SK-MEL-5 (cell line): ENCODE measurements at regions not wholly inside any gene's neighbourhood (a gene's known extent, or its start where the extent isn't known, plus 50 kb on each side); places are given as distances from the start of the nearest gene placed in this dataset.

ENCODE experiments used
- DNase-seq: peaks from one replicate; pipeline ENCODE4 v3.0.0-alpha.2; 2016; ENCODE audit warnings: low read depth, low spot score
- in situ Hi-C: cut with HindIII; loops from 2 replicates; pipeline ENCODE4 v1.10.0; 2016; ENCODE audit warnings: low sequenced_read_pairs, high pct_unique_total_duplicates, low pct_unique_long_range_greater_than_20kb

- in situ Hi-C loops = no loop called here
- no peak for DNase-seq
Observed at GRCh38 chr9:121550041-121550440, 50.4 kb upstream of the GGTA1 start.

GRCh38 chr9:121550569-121551512 lies 51.2 kb upstream of the GGTA1 start:
- in situ Hi-C loops = no loop called here
- DNase-seq = peak; percentile 76

GRCh38 chr9:121551985-121552753 lies 52.5 kb upstream of the GGTA1 start:
- in situ Hi-C loops = no loop called here
- no peak for DNase-seq

- DNase-seq = no peak
- in situ Hi-C loops = no loop called here
Observed at GRCh38 chr9:121556082-121556481, 56.4 kb upstream of the GGTA1 start.

- DNase-seq = no peak
- in situ Hi-C loops = no loop called here
Observed at GRCh38 chr9:121556580-121556979, 56.9 kb upstream of the GGTA1 start.

- DNase-seq = peak; percentile 40
- in situ Hi-C loops = no loop called here
Observed at GRCh38 chr9:121557581-121558447, 58.2 kb upstream of the GGTA1 start.

- in situ Hi-C loops = no loop called here
- DNase-seq = no peak
Observed at GRCh38 chr9:121558473-121558872, 58.8 kb upstream of the GGTA1 start.

GRCh38 chr9:121559183-121559582 lies 59.5 kb upstream of the GGTA1 start:
- DNase-seq = no peak

GRCh38 chr9:121560921-121561320 lies 61.3 kb upstream of the GGTA1 start:
- no peak for DNase-seq
- in situ Hi-C loops = no loop called here

More at GRCh38 chr9:121559183-121559582, 59.5 kb upstream of the GGTA1 start:
- in situ Hi-C loops = no loop called here

GRCh38 chr9:121561385-121562222 lies 62.0 kb upstream of the GGTA1 start:
- in situ Hi-C loops = no loop called here
- no peak for DNase-seq

GRCh38 chr9:121562301-121562700 lies 62.7 kb upstream of the GGTA1 start:
- in situ Hi-C loops = no loop called here
- no peak for DNase-seq

- in situ Hi-C loops = no loop called here
Observed at GRCh38 chr9:121563425-121563824, 63.8 kb upstream of the GGTA1 start.

GRCh38 chr9:121563881-121564460 lies 64.3 kb upstream of the GGTA1 start:
- no peak for DNase-seq
- in situ Hi-C loops = no loop called here

More at GRCh38 chr9:121563425-121563824, 63.8 kb upstream of the GGTA1 start:
- DNase-seq = no peak

GRCh38 chr9:121564504-121565260 lies 65.0 kb upstream of the GGTA1 start:
- in situ Hi-C loops = no loop called here
- DNase-seq = no peak

- no peak for DNase-seq
Observed at GRCh38 chr9:121566481-121567465, 67.1 kb upstream of the GGTA1 start.

More at GRCh38 chr9:121566481-121567465, 67.1 kb upstream of the GGTA1 start:
- in situ Hi-C loops = no loop called here
